SK-N-SH (cell line): ENCODE measurements at regions not wholly inside any gene's neighbourhood (a gene's known extent, or its start where the extent isn't known, plus 50 kb on each side); places are given as distances from the start of the nearest gene placed in this dataset.

ENCODE experiments used
- CHD2 ChIP-seq: fragments of 150-350 bp; IDR thresholded peaks from 2 replicates; pipeline ENCODE4 v1.6.1; 2018; ENCODE audit warnings: low read length; ENCODE audit not compliant: partially characterized antibody
- NRF1 ChIP-seq: IDR thresholded peaks from 2 replicates; pipeline ENCODE4 v1.6.1; 2012; ENCODE audit warnings: low read depth, mild to moderate bottlenecking, low read length
- POLR2AphosphoS5 ChIP-seq: IDR thresholded peaks from 2 replicates; pipeline ENCODE4 v1.6.1; 2012; ENCODE audit warnings: low read depth, low read length
- RAD21 ChIP-seq: IDR thresholded peaks from 2 replicates; pipeline ENCODE4 v1.6.1; 2012; ENCODE audit warnings: mild to moderate bottlenecking, low read length
- SIN3A ChIP-seq: IDR thresholded peaks from 2 replicates; pipeline ENCODE4 v1.6.1; 2012; ENCODE audit warnings: low read depth, mild to moderate bottlenecking, low read length, moderate library complexity, borderline replicate concordance
- SMC3 ChIP-seq: IDR thresholded peaks from 2 replicates; pipeline ENCODE4 v1.6.1; 2012; ENCODE audit warnings: low read depth, low read length, improper control_type of control experiment
- ZBTB33 ChIP-seq: IDR thresholded peaks from 2 replicates; pipeline ENCODE4 v1.4.0; 2012; ENCODE audit warnings: low read depth, borderline replicate concordance
- TF ChIP-seq, protein P1 (sequence below): fragments of 200-600 bp; sonication (generic); IDR thresholded peaks from 2 replicates; pipeline ENCODE4 v1.6.1; 2017; ENCODE audit warnings: antibody characterized with exemption, mild to moderate bottlenecking, moderate library complexity
- TF ChIP-seq, protein P2 (sequence below): IDR thresholded peaks from 2 replicates; pipeline ENCODE4 v1.6.1; 2012; ENCODE audit warnings: mild to moderate bottlenecking, low read depth, low read length, moderate library complexity
- TF ChIP-seq, protein P3 (sequence below): IDR thresholded peaks from 2 replicates; pipeline ENCODE4; 2012

DNA sequence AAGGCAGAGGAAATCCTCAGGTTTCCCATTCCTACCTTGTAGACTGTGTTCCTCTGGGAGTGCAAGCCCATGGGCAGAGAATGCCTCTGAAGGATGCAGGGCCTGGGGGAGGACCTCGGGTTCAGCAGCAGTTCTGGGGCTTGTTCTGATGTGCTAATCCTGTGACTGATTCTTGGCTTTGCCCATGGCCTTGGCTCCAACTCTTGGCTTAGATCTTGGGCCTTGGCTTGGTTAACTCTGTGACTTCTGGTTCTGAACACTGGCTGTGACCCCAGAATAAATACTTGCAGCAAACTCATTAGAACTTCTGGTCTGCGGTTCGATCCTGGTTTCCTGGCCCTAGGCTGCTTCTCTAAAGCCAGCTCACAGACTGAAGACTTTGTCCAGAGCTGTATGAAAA lies 366.9 kb upstream of the ZEB2 start:
- TF ChIP-seq, protein P1, sequence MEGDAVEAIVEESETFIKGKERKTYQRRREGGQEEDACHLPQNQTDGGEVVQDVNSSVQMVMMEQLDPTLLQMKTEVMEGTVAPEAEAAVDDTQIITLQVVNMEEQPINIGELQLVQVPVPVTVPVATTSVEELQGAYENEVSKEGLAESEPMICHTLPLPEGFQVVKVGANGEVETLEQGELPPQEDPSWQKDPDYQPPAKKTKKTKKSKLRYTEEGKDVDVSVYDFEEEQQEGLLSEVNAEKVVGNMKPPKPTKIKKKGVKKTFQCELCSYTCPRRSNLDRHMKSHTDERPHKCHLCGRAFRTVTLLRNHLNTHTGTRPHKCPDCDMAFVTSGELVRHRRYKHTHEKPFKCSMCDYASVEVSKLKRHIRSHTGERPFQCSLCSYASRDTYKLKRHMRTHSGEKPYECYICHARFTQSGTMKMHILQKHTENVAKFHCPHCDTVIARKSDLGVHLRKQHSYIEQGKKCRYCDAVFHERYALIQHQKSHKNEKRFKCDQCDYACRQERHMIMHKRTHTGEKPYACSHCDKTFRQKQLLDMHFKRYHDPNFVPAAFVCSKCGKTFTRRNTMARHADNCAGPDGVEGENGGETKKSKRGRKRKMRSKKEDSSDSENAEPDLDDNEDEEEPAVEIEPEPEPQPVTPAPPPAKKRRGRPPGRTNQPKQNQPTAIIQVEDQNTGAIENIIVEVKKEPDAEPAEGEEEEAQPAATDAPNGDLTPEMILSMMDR: no peak
- TF ChIP-seq, protein P2, sequence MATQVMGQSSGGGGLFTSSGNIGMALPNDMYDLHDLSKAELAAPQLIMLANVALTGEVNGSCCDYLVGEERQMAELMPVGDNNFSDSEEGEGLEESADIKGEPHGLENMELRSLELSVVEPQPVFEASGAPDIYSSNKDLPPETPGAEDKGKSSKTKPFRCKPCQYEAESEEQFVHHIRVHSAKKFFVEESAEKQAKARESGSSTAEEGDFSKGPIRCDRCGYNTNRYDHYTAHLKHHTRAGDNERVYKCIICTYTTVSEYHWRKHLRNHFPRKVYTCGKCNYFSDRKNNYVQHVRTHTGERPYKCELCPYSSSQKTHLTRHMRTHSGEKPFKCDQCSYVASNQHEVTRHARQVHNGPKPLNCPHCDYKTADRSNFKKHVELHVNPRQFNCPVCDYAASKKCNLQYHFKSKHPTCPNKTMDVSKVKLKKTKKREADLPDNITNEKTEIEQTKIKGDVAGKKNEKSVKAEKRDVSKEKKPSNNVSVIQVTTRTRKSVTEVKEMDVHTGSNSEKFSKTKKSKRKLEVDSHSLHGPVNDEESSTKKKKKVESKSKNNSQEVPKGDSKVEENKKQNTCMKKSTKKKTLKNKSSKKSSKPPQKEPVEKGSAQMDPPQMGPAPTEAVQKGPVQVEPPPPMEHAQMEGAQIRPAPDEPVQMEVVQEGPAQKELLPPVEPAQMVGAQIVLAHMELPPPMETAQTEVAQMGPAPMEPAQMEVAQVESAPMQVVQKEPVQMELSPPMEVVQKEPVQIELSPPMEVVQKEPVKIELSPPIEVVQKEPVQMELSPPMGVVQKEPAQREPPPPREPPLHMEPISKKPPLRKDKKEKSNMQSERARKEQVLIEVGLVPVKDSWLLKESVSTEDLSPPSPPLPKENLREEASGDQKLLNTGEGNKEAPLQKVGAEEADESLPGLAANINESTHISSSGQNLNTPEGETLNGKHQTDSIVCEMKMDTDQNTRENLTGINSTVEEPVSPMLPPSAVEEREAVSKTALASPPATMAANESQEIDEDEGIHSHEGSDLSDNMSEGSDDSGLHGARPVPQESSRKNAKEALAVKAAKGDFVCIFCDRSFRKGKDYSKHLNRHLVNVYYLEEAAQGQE: no peak
- TF ChIP-seq, protein P3, sequence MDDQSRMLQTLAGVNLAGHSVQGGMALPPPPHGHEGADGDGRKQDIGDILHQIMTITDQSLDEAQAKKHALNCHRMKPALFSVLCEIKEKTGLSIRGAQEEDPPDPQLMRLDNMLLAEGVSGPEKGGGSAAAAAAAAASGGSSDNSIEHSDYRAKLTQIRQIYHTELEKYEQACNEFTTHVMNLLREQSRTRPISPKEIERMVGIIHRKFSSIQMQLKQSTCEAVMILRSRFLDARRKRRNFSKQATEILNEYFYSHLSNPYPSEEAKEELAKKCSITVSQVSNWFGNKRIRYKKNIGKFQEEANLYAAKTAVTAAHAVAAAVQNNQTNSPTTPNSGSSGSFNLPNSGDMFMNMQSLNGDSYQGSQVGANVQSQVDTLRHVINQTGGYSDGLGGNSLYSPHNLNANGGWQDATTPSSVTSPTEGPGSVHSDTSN: no peak
- TF ChIP-seq POLR2AphosphoS5 (no peak), NRF1 (no peak), ZBTB33 (no peak), RAD21 (no peak), SIN3A (no peak), CHD2 (no peak), SMC3 (no peak)
